ENCODE measurements at regions not wholly inside any gene's neighbourhood (a gene's known extent, or its start where the extent isn't known, plus 50 kb on each side); places are given as distances from the start of the nearest gene placed in this dataset.

- H3K9me1 ChIP-seq (ENCODE audit: control insufficient read depth, extremely low read depth, insufficient read depth, low read length) = no peaks in the 10 kb centered on the region
- H3K9me3 ChIP-seq (ENCODE audit: control insufficient read depth, low read depth, low read length) = no peaks in the 10 kb centered on the region
- no peaks in the 10 kb centered on the region for H3K79me2 ChIP-seq (ENCODE audit: control insufficient read depth, insufficient read depth, low read length)
- dilution Hi-C loops (cut with MboI; ENCODE audit: extremely low pct_ligation_motif_present, low sequenced_read_pairs) = no loop called here
- H3K4me3 ChIP-seq (ENCODE audit: control insufficient read depth in 2 of 3, extremely low read depth in 1 of 3, insufficient read depth in 2 of 3, low read depth in 1 of 3, low read length in 3 of 3) = no peak overlapping the region
- DNase-seq (ENCODE audit: low read depth, low spot score) (no peak), FAIRE-seq (no peak)
- H2AFZ ChIP-seq (ENCODE audit: control insufficient read depth, low read length) = no peak overlapping the region
- no peaks in the 10 kb centered on the region for H4K20me1 ChIP-seq (ENCODE audit: control insufficient read depth, extremely low read depth, insufficient read depth, low read length)
- TF ChIP-seq EZH2 (IDR thresholded peaks at IDR 0.05; ENCODE audit: low read length) = no peak
- no peak for TF ChIP-seq CTCF (optimal IDR thresholded peaks at IDR 0.05 in 1 of 3, IDR thresholded peaks at IDR 0.05 in 1 of 3, conservative IDR thresholded peaks at IDR 0.05 in 1 of 3; ENCODE audit: extremely low read depth in 1 of 3, insufficient read depth in 2 of 3, low read length in 3 of 3)
- no peaks in the 10 kb centered on the region for H3K27me3 ChIP-seq (ENCODE audit: control insufficient read depth, extremely low read depth, insufficient read depth, low read length)
- H3K4me1 ChIP-seq (ENCODE audit: control insufficient read depth, extremely low read depth, insufficient read depth, low read length) = no peaks in the 10 kb centered on the region
- H3K27ac ChIP-seq (ENCODE audit: control insufficient read depth, insufficient read depth, low read length) = no peak overlapping the region
- H3K36me3 ChIP-seq (ENCODE audit: control insufficient read depth in 2 of 2, extremely low read depth in 1 of 2, insufficient read depth in 2 of 2, low read length in 2 of 2) = no peaks in the 10 kb centered on the region
- no peak overlapping the region for H3K9ac ChIP-seq (ENCODE audit: control insufficient read depth, extremely low read depth, insufficient read depth, low read length)
- no peak overlapping the region for H3K4me2 ChIP-seq (ENCODE audit: control insufficient read depth, extremely low read depth, insufficient read depth, low read depth, low read length)
These were observed 96.7 kb upstream of the NOVA1 start for GRCh38 chr14:26694521-26694920.

- Histone ChIP-seq H3K4me1 (ENCODE audit: control insufficient read depth, extremely low read depth, insufficient read depth, low read length) (no peaks in the 10 kb centered on the region), H3K36me3 (ENCODE audit: control insufficient read depth in 2 of 2, extremely low read depth in 1 of 2, insufficient read depth in 2 of 2, low read length in 2 of 2) (no peaks in the 10 kb centered on the region), H4K20me1 (ENCODE audit: control insufficient read depth, extremely low read depth, insufficient read depth, low read length) (no peaks in the 10 kb centered on the region), H3K4me2 (ENCODE audit: control insufficient read depth, extremely low read depth, insufficient read depth, low read depth, low read length) (no peak overlapping the region), H3K27me3 (ENCODE audit: control insufficient read depth, extremely low read depth, insufficient read depth, low read length) (no peaks in the 10 kb centered on the region), H2AFZ (ENCODE audit: control insufficient read depth, low read length) (no peak overlapping the region), H3K4me3 (ENCODE audit: control insufficient read depth in 2 of 3, extremely low read depth in 1 of 3, insufficient read depth in 2 of 3, low read depth in 1 of 3, low read length in 3 of 3) (no peak overlapping the region), H3K79me2 (ENCODE audit: control insufficient read depth, insufficient read depth, low read length) (no peaks in the 10 kb centered on the region), H3K9me3 (ENCODE audit: control insufficient read depth, low read depth, low read length) (no peaks in the 10 kb centered on the region), H3K27ac (ENCODE audit: control insufficient read depth, insufficient read depth, low read length) (no peak overlapping the region), H3K9me1 (ENCODE audit: control insufficient read depth, extremely low read depth, insufficient read depth, low read length) (no peaks in the 10 kb centered on the region), H3K9ac (ENCODE audit: control insufficient read depth, extremely low read depth, insufficient read depth, low read length) (no peak overlapping the region)
- no peak for TF ChIP-seq EZH2 (IDR thresholded peaks at IDR 0.05; ENCODE audit: low read length)
- TF ChIP-seq CTCF (optimal IDR thresholded peaks at IDR 0.05 in 1 of 3, IDR thresholded peaks at IDR 0.05 in 1 of 3, conservative IDR thresholded peaks at IDR 0.05 in 1 of 3; ENCODE audit: extremely low read depth in 1 of 3, insufficient read depth in 2 of 3, low read length in 3 of 3) = no peak
- FAIRE-seq (no peak), DNase-seq (ENCODE audit: low read depth, low spot score) (no peak)
- dilution Hi-C loops (cut with MboI; ENCODE audit: extremely low pct_ligation_motif_present, low sequenced_read_pairs) = no loop called here
These were observed 104.9 kb upstream of the NOVA1 start for GRCh38 chr14:26702721-26703230.

Data from keratinocyte (primary cell).